Inflammatory macrophage treated with lipopolysaccharide for 4 hours (primary cell): ENCODE measurements at regions not wholly inside any gene's neighbourhood (a gene's known extent, or its start where the extent isn't known, plus 50 kb on each side); places are given as distances from the start of the nearest gene placed in this dataset.
"Not testable (repeated sequence)": the region's sequence is repeated elsewhere in the genome, so short reads cannot be mapped to it uniquely, and the experiment has no call there.

Experiments
- DNase-seq: peaks from one replicate; pipeline ENCODE4 v3.0.0-alpha.2; 2020

DNA sequence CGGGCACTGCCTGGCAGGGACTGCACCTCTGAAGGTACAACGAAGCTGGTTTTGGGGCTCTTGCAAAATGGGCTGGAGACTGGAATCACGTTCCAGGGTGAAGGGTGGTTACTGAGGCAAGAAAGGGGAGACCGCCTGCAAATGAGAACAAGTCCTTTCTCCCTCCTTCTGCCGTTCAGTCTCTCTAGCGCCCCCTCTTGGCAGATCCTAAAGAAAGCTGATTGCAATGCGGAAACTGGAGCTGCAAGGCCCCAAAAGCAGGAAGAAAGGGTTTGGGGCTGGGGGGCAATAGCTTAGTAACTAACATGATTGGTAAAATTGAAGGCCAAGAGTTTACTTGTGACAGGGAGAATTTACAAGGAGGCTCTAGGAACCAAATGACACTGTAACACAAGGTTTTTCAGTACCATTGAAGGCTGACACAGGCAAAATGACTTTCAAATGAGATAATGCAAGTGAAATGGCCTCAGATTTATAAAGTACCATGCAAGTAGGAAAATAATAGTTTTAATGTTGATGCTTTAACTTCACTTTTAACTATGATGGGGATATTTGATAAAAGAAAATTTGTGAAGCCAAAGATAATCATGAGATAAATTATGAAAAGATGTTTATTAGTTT lies 222.7 kb upstream of the HAND2 start:
- peak; percentile 47 for DNase-seq

DNA sequence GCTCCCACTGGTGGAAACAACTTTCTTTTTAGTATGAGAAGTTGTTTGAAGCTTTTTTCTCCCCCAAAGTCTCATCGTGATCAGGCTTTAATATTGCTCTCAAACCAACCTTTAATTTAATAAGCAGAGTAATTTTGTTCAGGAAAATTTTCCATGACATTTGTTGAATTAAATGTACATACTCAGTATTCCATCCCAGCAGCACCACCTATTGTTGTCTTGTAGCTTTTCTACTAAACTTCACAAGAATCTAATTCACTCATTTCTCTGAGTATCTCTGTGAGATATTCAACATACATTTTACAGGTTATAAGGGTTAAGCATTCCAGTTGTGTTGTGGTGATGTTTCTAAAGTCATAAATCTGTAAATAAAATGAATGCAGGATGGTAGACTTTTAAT lies 218.3 kb upstream of the HAND2 start:
- no peak for DNase-seq

DNA sequence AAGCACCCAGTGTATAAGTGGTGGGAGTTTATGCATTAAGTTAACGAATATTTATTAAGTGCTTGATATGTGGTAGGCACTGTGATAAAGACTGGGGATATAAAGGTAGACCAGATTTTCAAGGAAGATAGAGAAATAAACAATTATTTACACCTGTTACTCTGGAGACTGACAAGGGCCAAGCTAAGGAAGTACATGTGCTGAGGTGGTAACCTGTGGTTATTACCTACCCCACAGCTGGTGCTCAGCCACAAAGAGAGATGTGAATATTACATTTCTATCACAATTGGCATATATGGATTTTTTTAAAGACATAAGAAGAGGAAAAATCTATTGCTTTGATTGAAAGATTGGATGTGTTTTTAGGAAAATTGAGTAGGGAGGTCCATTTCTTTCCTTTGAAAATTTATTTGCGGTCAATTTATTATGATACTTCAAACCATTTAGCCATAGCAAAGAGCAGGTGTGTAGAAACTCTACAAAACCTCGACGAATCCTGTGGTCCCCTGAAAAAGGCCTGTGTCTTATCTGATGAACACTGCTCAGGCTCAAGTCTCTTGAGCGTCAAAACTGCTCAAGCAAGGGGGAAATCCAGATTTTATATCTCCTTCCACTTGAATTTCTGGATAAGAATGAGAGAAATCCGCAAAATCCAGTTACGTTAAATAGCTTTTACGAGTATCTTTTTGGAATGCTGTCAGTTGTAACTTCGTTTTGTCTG lies 217.7 kb upstream of the HAND2 start:
- DNase-seq: no peak

DNA sequence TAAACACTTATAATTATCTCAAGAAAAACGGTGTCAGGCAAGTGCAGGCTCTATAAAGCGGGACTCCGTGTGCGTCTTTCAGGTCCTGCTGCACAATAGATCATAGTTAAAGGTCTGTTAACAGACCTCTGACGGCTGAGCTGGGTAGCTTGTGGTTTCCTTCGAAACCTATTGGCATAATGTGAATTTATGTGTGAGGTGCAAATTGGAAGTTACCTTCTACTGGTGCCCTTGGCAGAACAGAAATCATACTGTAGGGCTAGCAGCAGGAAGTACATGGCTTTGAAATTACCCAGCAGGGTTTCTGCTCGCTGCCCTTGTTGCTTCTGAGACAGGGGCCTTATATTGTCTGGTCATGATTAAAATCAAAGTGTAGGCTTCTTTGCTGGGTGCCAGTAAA lies 216.4 kb upstream of the HAND2 start:
- no peak for DNase-seq

DNA sequence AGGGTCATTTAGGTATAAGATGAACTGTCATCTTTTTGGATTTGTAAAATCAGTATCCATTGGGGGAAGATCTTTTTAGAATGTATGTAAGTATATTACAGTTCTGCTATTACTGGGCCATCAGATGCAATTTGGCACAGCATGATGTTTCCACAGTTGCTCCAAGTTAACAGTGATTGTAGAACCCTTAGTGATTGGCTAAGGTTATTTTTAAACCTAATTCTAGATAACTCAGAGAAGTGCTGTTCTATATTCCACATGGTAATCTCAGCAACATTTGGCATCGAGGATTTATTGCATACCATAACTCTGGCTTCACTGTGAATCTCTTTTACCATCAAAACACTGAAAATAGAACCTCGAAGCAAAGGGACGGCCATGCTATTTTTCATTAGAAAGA lies 215.7 kb upstream of the HAND2 start:
- no peak for DNase-seq

DNA sequence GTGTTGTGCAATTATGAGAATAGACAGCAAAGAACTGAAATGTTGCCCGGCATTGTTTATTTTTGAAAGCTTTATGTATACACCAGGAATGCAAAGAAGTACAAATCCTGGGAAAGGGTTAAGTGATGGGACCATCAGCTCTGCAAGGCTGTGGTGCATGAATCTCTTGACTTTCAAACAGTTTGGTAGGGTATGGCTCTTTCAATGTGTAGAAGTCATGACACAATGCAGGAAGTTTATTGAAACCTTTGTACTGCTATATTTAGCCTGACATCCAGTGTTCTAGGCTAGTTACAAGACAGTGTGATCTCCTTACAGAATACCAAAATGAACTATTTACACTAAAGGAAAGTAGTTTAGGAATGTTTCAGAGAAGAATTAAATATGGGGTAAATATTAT lies 206.8 kb upstream of the HAND2 start:
- no peak for DNase-seq

DNA sequence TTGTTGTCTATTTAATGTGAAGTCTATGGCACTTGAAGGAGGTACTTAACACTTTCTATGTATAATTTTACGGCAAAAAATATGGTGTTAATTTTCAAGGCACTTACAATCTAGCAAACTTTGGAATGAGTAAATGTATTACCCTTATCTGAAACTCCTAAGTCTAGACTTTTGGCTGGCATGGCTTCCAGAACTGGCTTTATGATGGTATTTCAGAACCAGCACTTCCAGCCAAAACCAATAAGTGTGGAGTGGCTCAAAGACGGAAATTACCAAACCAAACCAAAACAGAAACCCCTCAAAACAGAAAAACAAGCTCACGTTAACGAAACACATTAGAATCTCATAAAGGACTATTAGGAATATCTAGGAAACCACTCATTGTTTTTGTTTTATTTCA lies 205.6 kb upstream of the HAND2 start:
- DNase-seq: no peak

DNA sequence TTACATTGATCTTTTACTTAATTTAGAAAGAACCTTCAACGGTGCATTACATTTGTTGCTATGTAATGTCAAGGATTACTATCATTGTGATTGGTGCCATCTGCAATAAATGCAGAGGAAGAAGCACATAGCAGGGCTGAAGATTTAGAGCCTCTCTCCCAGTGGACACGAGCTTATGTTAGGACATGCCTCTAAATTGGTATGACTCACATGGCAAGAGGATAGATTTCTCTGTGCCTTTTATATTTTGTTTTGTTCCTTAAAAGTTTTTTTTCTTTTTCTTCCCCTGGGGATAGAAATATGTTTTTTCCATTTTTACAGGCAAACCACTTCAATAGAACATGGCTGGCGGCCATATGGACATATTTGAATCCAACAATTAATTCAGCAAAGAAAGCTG lies 205.0 kb upstream of the HAND2 start:
- DNase-seq: no peak

DNA sequence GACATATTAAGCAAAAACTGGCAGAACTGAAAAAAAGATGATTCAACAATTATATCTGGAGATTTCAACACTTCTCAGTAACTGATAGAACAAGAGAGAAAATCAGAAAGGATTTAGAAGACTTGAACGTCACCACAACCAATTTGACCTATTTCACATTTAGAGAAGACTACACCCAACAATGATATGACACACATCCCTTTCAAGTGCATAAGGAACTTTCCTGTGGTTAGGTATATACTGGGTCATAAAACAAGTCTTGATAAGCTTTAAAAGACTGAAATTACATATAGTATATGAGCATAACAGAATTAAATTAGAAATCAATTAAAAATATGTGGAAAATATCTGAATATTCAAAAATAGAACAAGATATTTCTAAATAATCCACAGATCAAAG lies 201.2 kb upstream of the HAND2 start:
- DNase-seq: no peak

DNA sequence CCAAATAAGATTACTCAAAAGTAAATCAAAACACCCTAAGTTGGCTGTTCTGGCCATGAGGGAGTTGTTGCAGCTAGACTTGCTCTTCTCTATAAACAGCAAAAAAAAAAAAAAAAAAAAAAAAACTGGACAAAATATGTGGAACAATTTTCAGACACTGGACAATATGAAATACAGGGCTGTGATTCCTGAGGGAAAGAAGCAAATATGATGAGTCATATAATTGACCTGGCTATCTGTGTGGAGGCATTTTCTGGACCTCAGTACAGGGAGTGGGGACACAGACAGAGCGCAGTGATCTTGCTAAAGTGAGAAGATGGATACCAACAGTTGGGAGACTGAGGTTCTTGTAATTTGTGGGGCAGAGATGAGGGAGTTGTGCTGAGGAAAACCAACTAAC lies 192.0 kb upstream of the HAND2 start:
- DNase-seq: no peak

DNA sequence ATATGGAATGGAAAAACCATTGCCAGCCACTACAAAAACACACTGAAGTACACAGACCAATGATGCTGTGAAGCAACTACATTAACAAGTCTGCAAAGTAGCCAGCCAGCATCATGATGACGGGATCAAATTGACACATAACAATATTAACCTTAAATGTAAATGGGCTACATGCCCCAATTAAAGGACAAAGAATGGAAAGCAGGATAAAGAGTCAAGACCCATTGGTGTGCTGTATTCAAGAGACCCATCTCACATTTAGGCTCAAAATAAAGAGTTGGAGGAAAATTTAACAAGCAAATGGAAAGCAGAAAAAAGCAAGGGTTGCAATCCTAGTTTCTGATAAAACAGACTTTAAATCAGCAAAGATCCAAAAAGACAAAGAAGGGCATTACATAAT lies 188.5 kb upstream of the HAND2 start:
- DNase-seq: not testable (repeated sequence)

DNA sequence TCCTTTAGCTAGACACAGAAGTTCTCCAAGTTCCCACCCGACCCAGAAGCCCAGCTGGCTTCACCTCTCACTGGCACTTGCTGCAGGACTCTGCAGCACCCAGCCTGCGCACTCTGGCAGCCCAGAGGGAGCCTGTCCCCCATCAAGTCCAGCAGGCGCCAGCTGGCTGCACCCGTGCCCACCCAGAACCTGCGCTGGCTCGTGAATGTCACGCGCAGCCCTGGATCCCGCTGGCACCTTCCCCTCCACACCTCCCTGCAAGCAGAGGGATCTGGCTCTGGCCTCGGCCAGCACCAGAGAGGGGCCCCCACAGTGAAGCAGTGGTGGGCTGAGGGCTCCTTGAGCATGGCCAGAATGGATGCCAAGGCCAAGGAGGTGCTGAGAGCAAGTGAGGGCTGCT lies 187.6 kb upstream of the HAND2 start:
- no peak for DNase-seq

DNA sequence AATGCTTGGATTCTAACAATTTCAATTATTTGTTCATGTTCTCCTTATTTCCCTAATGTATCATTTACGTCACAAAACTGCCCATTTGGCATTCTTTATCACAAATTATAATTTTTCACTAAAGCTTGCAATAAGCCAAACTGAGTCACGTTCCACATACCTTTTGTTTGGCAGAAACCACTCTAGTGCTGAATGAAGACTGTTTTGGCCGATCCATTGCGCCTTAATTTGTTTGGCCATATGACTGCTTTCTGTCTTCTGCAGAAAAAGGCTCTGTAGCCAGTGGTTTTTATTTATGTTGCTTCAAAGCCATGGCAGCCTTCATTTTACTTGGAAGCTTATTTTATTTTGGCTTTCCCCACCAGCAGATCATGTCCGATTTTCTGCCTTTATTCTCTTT lies 184.4 kb upstream of the HAND2 start:
- DNase-seq: no peak

DNA sequence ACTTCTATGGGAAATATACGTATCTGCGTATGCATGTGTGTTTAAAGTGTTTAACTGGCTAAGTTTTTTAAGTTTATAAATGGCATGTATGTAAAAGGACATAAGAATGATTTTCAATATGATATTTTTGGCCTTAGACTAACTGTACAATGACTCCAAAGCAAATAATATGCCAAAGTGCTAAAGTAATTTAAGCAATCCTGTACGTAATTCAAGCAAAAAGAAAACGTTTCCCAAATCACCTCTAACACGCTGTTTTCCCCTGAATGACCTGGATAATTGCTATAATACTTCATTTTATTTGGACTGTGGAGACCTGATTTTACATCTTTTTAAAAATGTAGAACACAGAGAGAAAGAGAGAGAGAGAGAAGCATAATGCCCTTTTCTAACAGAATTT lies 183.0 kb upstream of the HAND2 start:
- DNase-seq: no peak

DNA sequence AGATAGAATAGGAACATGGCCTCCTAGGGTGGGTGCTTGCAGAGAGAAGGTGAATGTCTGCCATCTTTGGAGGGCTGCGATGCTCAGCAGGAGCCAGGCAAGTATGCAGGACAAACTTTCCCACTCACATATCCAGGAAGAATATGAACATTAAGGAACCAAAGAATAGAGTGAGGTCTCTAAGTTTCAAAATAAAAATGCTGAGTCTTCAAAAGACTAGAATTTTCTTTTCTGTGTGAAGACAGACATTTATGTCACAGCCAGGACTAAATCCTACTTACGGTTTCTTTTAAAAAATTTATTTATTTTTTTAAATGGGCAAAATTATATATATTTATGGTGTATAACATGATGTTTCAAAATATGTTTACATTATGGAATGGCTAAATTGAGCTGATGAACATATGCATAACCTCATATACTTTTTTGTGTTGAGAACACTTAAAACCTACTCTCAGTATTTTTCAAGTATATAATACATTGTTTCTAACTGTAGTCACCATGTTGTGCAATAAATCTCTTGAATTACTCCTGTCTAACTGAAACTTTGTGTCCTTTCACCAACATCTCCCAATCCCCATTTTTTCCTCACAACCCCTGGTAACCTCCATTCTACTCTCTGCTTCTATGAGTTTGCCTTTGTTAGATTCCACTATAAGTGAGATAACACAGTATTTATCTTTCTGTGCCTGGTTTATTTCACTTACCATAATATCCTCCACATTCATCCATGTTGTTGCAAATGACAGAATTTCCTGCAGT lies 177.8 kb upstream of the HAND2 start:
- no peak for DNase-seq

DNA sequence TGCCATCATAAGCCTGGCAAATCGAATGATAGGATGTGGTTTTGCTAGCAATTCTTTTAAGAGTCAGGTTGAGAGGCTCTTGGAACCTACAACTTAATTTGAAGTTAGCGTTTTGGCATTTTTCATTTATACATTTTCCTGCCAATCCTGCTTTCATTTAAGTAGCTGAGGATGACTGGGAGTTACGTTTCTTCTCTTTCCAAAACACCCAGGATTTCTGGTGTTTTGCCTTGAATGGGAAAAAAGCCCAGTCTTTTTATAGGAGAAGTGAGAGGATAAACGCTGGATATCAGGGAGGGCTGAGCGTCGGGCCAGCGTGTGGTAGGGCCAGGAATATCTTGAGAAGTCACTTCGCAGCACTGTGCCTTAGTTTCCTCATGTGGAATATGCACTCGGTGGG lies 174.2 kb upstream of the HAND2 start:
- no peak for DNase-seq

DNA sequence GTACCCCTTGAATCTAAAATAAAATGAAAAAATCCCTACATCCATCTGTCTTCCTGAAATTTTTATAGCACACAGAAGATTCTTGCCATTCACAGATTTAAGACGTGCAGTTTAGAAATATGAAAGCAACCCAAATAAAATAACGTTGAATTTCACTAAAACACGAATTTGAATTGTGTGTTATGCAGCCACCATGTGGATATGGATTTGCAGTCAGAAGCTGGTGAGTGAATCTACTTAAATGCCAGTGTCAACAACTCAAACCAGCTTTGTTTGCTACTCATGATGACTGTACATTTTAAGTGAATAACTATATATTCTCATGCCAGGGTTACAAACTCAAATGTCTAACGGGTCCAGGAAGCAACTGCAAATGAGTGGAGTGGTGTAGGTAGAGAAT lies 173.0 kb upstream of the HAND2 start:
- no peak for DNase-seq

DNA sequence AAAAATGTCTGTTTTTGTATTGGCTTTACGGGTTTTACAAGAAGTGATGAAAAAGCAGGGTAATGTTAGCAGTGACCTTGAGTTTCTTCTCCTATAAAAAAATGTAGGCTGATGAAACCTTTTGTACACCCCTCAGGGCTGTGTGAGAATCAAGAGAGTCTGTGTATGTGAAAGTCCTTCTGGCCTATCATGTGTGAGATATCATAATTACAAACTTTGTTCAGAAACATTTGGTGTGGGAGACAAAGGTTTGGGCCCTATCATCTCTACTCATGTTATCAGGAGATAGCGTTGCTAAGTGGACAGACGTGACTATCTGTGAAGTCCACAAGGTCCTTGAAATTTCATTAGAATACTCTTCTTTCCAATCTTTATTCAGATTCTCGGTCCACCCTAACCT lies 170.6 kb upstream of the HAND2 start:
- no peak for DNase-seq

DNA sequence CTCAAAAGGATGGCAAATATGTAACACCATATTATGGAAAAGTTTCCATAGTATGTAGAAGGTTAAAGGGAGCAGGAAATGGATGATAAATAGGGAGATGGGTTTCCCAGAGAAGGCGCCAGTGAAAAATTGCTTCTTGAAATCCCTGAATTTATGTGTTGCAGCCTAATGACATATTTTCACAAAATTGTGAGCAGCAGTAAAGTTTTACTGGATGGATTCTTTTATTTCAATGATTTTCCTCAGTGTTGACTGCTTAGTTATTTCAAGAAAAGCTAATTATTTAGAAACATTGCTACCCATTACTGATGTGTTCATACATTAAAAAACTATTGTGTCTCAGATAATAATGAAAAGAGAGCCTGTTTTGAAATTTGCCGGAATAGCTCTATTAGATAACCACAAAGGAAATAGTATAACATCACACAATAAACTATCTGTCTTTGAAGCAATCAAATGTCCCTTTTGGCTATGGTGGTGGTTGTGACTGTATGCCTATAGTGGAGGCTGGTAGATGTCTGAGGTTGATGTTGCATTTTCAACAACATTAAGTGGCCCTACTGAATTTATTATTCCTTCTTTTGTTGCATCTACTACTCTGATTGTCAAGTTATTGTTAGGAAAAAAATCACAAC lies 169.9 kb upstream of the HAND2 start:
- no peak for DNase-seq

DNA sequence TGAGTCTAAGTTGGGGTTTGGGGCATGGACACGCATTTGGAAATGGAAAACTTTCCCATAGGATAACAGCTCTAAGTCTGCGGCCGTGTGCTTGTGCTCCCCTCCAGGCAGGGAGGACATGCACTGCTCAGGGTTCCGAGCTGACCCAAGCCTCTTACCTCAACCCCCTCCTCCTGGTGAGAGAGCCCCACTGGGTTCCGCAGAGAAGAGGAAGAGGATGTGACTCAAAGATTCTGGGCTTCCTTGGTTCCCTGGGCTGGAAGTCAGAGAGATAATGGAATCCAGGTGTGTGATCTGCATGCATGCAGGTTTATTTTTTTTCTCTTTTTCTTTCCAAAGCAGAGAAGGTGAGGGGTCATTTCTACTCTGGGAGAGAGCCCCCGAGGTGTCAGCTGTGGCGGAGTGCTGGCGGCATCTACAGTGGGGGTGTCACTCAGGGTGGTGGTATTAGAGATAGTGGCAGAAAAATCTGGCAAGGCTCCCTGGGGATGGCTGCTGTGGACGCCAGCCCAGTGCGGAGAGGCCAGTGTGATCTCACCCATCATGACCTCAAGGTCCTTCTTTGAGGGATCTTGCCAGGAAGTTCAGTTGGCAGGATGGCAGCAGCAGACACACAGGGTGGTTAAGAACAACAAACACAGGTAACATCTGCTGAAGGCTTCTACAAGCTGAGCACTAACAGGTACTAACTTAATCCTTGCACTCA lies 168.7 kb upstream of the HAND2 start:
- DNase-seq: no peak

DNA sequence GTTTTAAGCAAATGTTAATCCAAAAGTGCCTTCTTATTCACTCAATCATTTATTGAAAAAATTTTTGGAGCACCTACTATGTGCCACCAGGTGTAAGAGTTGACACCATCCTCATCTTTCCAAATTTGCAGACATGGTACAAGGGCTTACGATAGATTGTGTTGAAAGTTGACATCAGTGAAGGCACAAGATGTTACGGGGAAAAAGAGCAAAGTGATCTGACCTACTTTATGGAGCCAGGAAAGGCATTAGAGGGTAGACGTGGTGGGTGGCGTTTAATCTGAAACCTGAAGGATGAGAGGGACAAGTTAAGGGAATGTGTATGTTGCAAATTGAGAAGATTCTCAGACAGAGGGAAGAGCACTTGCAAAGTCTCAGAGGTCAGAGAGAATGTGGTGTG lies 167.8 kb upstream of the HAND2 start:
- no peak for DNase-seq

DNA sequence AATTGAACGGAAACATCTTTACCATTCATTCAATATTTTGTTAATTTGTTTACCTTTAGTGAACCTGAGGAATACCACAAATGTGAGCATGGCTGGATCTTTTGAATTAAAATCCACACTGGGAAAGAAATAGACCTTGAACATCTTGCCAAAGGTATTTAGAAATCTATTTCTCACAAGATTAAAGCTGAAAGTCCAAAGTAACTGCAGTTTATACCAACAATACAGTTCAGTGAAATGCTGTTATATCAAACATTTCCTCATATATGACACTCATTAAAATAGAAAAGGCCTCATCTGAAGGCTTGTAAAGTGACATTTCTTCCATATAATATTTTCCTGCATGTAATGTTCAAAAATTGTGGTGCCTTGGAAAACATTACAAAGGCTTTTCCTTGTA lies 166.5 kb upstream of the HAND2 start:
- no peak for DNase-seq

DNA sequence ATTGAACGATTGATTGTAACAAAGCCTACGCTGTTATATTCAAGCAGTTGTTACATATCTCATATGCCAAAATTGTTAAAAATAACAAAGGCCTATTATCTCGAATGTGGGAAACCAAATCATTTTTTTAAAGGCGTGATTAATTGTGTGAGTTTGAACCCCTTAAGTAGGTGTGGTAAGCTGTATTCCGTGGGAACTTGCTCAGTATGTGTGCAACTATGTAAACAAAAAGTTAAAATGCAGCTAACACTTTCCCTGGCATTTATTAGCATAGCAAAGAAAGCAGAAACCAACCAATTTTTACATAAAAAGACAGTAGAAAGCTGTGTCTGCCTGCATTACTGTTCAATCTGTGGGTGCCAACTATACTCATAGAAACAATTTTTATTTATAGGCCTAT lies 166.0 kb upstream of the HAND2 start:
- no peak for DNase-seq
